GM20000 (cell line): ENCODE measurements at regions not wholly inside any gene's neighbourhood (a gene's known extent, or its start where the extent isn't known, plus 50 kb on each side); places are given as distances from the start of the nearest gene placed in this dataset.

ENCODE experiments used
- DNase-seq: peaks from one replicate; pipeline ENCODE4 v3.0.0; 2012; ENCODE audit warnings: low spot score
- TF ChIP-seq, protein P1 (sequence below): IDR thresholded peaks from 2 replicates; pipeline ENCODE4 v1.5.1; 2012; ENCODE audit warnings: mild to moderate bottlenecking, control low read depth; ENCODE audit errors: extremely low read depth, missing control alignments

DNA sequence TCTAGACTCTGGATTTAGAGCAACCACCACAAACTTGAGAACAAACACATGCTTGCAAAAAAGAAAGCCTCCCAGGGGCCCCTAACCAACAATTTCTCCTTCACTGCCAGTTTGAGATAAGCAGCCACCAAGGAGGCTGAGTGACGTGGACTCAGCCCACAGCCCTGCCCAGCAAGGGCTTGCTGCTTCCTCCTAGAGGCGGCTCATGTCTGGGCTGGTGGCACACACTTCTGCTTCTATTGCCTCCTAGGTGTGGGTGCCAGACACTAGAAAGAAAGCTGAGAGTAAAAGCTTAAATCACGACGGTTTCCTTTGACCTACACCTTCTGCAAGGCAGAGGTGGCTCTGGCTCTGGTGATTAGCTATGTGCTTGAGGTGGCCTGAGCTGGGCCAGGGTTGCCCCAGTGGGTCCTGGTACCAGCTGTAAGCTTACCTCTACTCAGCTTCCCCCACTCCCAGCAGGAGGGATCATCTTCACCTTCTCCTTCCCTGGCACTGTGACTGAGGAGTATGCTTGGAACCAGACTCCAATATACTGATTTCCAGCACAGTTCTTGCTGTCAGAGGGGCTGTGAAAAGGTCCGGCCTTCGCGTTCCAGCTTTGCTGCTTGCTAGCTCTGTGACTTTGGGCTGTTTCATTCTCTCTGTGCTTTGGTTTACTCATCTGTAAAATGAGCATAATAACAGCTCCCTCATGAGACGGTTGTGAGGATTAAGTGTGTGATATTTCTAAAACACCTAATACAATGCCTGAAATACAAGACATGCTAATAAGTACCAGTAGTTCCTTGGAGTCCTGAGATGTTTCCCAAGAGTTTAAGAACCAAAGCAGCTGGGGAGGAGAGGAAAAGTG lies 89.7 kb upstream of the PARP11 start:
- TF ChIP-seq, protein P1, sequence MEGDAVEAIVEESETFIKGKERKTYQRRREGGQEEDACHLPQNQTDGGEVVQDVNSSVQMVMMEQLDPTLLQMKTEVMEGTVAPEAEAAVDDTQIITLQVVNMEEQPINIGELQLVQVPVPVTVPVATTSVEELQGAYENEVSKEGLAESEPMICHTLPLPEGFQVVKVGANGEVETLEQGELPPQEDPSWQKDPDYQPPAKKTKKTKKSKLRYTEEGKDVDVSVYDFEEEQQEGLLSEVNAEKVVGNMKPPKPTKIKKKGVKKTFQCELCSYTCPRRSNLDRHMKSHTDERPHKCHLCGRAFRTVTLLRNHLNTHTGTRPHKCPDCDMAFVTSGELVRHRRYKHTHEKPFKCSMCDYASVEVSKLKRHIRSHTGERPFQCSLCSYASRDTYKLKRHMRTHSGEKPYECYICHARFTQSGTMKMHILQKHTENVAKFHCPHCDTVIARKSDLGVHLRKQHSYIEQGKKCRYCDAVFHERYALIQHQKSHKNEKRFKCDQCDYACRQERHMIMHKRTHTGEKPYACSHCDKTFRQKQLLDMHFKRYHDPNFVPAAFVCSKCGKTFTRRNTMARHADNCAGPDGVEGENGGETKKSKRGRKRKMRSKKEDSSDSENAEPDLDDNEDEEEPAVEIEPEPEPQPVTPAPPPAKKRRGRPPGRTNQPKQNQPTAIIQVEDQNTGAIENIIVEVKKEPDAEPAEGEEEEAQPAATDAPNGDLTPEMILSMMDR, result no peak
- DNase-seq, result no peak

DNA sequence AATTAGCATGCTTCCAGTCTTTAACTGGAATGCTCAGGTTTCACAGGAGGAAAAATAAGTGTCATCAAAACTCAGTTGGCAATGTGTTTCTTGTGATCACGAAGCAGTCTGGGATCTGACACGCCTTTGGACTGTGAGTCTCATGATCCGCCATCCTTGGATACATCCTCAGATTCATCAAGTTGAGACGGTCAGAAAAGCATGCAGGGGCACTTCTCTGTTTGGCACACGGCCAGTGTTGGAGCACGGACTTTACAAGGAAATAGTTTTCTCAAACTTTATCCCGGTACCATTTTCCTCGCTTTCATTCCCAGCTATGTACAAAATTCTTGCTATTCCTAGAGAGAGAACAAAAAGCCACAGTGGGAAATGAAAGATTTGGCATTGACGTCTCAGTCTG lies 88.4 kb upstream of the PARP11 start:
- TF ChIP-seq, protein P1, result no peak
- no peak for DNase-seq

- DNase-seq, result no peak
- TF ChIP-seq, protein P1, result no peak
Measured at GRCh38 chr12:3959799-3960560, 86.8 kb upstream of the PARP11 start.

- DNase-seq, result no peak
Measured at GRCh38 chr12:3958534-3958933, 85.3 kb upstream of the PARP11 start.

GRCh38 chr12:3951380-3952135 lies 78.4 kb upstream of the PARP11 start:
- TF ChIP-seq, protein P1, result no peak
- DNase-seq, result no peak

More at GRCh38 chr12:3958534-3958933, 85.3 kb upstream of the PARP11 start:
- TF ChIP-seq, protein P1, result no peak

GRCh38 chr12:3950714-3951320 lies 77.6 kb upstream of the PARP11 start:
- TF ChIP-seq, protein P1, result no peak
- no peak for DNase-seq
